ENCODE measurements at regions not wholly inside any gene's neighbourhood (a gene's known extent, or its start where the extent isn't known, plus 50 kb on each side); places are given as distances from the start of the nearest gene placed in this dataset.

GRCh38 chr16:80437707-80438106 is 103.1 kb upstream of the DYNLRB2 start:
- H2AFZ ChIP-seq (ENCODE audit: low read length): no peak overlapping the region
- H3K27ac ChIP-seq (ENCODE audit: insufficient read length, low read depth, low read length): no peak overlapping the region
- no peaks in the 10 kb centered on the region for H4K20me1 ChIP-seq (ENCODE audit: control insufficient read depth, insufficient read depth, insufficient read length)
- no peak overlapping the region for H2BK12ac ChIP-seq (ENCODE audit: insufficient read length, low read depth, low read length)
- H2BK120ac ChIP-seq (ENCODE audit: low read depth, low read length, poor library complexity, severe bottlenecking): no peak overlapping the region
- H3K27me3 Mint-ChIP-seq (ENCODE audit: low read depth): peaks cover 7% of the 10 kb centered on the region
- no peak overlapping the region for H3K23ac ChIP-seq (ENCODE audit: insufficient read length, low read depth, low read length)
- no peak overlapping the region for H2BK5ac ChIP-seq (ENCODE audit: insufficient read length, low read length)
- no peaks in the 10 kb centered on the region for H3K36me3 Mint-ChIP-seq (ENCODE audit: insufficient read depth in 1 of 3, low read depth in 3 of 3)
- H3T11ph ChIP-seq (ENCODE audit: low read length): no peak overlapping the region
- no peak overlapping the region for H3K4me2 ChIP-seq (ENCODE audit: insufficient read depth, insufficient read length, low read length)
- peak overlapping the region in 1 of 3 experiments; percentile 18; a peak in 1 of 7 replicates for H3K27ac Mint-ChIP-seq
- H3K4me1 Mint-ChIP-seq: peaks cover 0 to 3% of the 10 kb centered on the region in 2 experiments; a peak in 2 of 4 replicates
- H3K56ac ChIP-seq (ENCODE audit: insufficient read length, low read depth, low read length): no peak overlapping the region
- no peak overlapping the region for H3K4me3 Mint-ChIP-seq
- H3K9me3 ChIP-seq (ENCODE audit: control insufficient read depth, low read depth, low read length): no peaks in the 10 kb centered on the region
- no peak overlapping the region for H3K14ac ChIP-seq (ENCODE audit: insufficient read depth, low read length)
- H3K79me1 ChIP-seq (ENCODE audit: insufficient read depth, low read depth, low read length, poor library complexity, severe bottlenecking): no peaks in the 10 kb centered on the region
- TF ChIP-seq CTCF (conservative IDR thresholded peaks at IDR 0.05): peak; percentile 65
- no peaks in the 10 kb centered on the region for H3K27me3 ChIP-seq (ENCODE audit: insufficient read depth, low read length)
- H2AK5ac ChIP-seq (ENCODE audit: insufficient read length, low read length): no peak overlapping the region
- peak; percentile 54 for DNase-seq
- no peak overlapping the region for H4K8ac ChIP-seq (replicated peaks; ENCODE audit: insufficient read length, low read depth, low read length)
- no peaks in the 10 kb centered on the region for H3K79me2 ChIP-seq (ENCODE audit: insufficient read depth, low read length)
- H2BK20ac ChIP-seq (ENCODE audit: low read depth, low read length, poor library complexity, severe bottlenecking): no peak overlapping the region
- WGBS (ENCODE audit: extremely low coverage, insufficient read length, low lambda C conversion rate): no CpG with 5 or more reads among the region's 2 CpGs
- no peaks in the 10 kb centered on the region for H3K23me2 ChIP-seq (ENCODE audit: insufficient read length, low read depth, low read length, poor library complexity, severe bottlenecking)
- no peak overlapping the region for H3K18ac ChIP-seq (ENCODE audit: insufficient read length, low read depth, low read length)
- no peak overlapping the region for H4K5ac ChIP-seq (ENCODE audit: insufficient read length, low read depth, low read length)
- no peak overlapping the region for H4K91ac ChIP-seq (ENCODE audit: insufficient read length, low read depth, low read length)
- no peak overlapping the region for H3K9ac ChIP-seq (ENCODE audit: extremely low read depth, insufficient read length, low read length)
- no peak overlapping the region for H3K4ac ChIP-seq (ENCODE audit: low read depth, low read length)
- no peaks in the 10 kb centered on the region; a peak in 1 of 5 replicates for H3K9me3 Mint-ChIP-seq
- no peak overlapping the region for H2BK15ac ChIP-seq (ENCODE audit: low read depth, low read length)
- no peaks in the 10 kb centered on the region for H3K4me1 ChIP-seq (ENCODE audit: insufficient read depth, low read length)

Data from H9 (cell line).